HAP-1 (cell line): ENCODE measurements at regions not wholly inside any gene's neighbourhood (a gene's known extent, or its start where the extent isn't known, plus 50 kb on each side); places are given as distances from the start of the nearest gene placed in this dataset.

Experiments used
- DNase-seq, 2 experiments: peaks; one replicate each; pipeline ENCODE4 v3.0.0-alpha.2; 2016 to 2020; ENCODE audit warnings: low spot score in 2 of 2
- H3K27me3 ChIP-seq: fragments of 250-450 bp; sonication (Bioruptor Pico); 2 replicates; pipeline ENCODE4 v1.5.1; 2020; ENCODE audit warnings: low read depth, mild to moderate bottlenecking, moderate library complexity
- H3K36me3 ChIP-seq: fragments of 250-450 bp; sonication (Bioruptor Pico); replicated peaks from 2 replicates; pipeline ENCODE4 v1.5.1; 2020; ENCODE audit warnings: mild to moderate bottlenecking
- H3K4me1 ChIP-seq: fragments of 250-450 bp; sonication (Bioruptor Pico); 2 replicates; pipeline ENCODE4 v1.5.1; 2020; ENCODE audit warnings: mild to moderate bottlenecking
- H3K4me3 ChIP-seq: fragments of 250-450 bp; sonication (Bioruptor Pico); 2 replicates; pipeline ENCODE4 v1.5.1; 2020; ENCODE audit warnings: mild to moderate bottlenecking, moderate library complexity
- H3K9me3 ChIP-seq: fragments of 250-450 bp; sonication (Bioruptor Pico); 2 replicates; pipeline ENCODE4 v1.5.1; 2020; ENCODE audit warnings: mild to moderate bottlenecking, moderate library complexity
- in situ Hi-C: fragments of 300-500 bp; cut with MboI; formaldehyde crosslinking; loops from 3 replicates; pipeline ENCODE4 v1.14.3; 2020; ENCODE audit warnings: low sequenced_read_pairs, inconsistent platforms, mixed read lengths

DNA sequence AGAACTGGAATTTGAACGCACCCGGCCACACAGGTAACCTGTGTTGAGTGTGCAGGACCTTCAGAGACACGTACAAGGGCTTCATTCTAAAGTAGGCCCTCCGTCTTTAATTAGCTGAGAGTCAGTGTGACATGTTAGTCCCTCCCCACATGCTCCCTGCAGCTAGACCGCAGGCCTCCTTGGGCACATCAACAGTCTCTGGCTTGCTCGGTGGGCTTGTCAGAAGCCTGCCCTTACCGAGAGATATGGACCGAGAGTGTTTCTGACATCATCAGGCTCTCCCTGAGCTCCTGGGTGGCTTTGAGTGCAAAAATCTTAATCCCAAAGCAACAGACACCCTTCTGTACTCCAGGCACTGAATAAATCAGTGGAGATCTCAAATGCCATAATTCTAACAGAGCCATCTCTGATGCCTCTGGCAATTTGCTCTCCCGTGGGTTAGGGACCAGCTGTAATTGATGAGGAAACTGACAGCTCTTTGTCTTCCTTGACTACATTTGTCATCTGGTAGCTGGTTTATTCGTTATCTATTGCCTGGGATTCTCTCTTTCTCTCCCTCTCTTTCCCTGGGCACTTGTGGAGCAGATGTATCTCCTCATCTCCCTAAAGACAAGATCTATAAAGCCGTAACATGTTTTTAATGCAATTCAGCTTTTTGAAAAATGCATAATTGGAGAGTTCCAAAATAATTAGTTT, 850.6 kb downstream of the TYW1 start:
- in situ Hi-C loops: no loop called here
- no peak for DNase-seq
- H3K4me3 ChIP-seq: no peak overlapping the region
- H3K9me3 ChIP-seq: no peaks in the 10 kb centered on the region
- no peaks in the 10 kb centered on the region for H3K27me3 ChIP-seq
- H3K4me1 ChIP-seq: no peaks in the 10 kb centered on the region
- H3K36me3 ChIP-seq: no peaks in the 10 kb centered on the region

DNA sequence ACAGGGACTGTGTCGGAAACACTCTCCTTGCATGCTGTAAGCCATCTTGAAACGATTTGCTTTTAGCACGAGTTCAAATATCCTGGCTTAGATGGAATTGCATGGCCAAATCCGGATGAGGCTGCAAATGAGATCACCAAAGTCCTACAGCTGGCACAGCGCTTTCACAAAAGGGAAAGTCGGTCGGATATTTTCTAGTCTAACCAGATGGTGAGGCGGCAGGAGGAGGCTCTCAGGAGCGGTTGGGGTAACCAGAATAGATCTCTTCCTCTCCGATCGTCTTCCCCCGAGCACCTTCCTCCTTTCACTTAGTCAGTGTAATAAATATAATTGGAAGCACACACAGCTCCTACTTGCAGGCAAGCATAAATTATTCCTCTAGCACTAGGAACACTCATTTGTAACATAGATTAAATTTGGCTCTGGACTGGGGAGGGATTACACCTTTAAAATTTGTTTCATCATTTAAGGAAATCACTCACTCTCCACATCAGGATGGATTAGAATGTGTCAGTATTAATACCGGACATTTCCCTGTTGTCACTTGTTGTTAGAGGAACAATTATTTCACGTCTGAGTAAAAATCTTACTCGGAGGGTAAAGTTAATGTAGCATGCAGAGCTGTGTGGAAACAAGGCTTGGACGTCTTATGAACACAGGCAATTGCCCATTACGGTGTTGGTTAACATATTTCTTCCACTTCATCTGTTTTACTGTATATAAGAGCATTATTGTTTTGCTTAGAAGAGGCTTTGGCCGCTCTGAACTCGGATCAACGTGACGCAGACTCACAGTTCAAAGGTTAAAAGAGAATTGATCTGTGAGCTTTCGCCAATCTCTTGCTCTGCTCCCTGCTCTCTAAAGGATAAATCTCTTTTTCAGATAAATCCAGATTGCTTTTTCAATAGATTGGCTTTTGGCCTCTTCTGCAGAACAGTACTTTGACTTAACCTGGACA, 857.9 kb downstream of the TYW1 start:
- no peak overlapping the region for H3K4me3 ChIP-seq
- no peaks in the 10 kb centered on the region for H3K9me3 ChIP-seq
- no peaks in the 10 kb centered on the region for H3K4me1 ChIP-seq
- H3K27me3 ChIP-seq: no peaks in the 10 kb centered on the region
- in situ Hi-C loops: no loop called here
- DNase-seq: no peak
- no peaks in the 10 kb centered on the region for H3K36me3 ChIP-seq

DNA sequence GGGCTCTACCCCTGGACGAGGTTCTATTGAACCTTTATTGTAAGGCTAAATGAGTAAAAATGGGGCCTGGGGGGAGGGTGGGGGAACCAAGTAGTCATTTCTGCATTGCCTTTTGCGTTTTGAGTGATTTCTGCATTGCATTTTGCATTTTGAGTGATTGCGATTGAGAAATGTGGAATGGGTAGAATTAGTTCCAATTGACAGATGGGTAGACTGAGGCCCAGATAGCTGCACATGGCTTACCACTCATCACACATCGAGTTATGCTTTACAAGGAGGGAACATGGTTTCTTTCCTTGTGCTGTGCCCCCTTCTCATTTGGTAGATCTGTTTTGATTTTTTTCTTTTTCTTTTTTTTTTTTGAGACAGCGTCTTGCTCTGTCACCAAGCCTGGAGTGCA, 858.7 kb downstream of the TYW1 start:
- Histone ChIP-seq H3K36me3 (no peaks in the 10 kb centered on the region), H3K4me1 (no peaks in the 10 kb centered on the region), H3K4me3 (no peak overlapping the region), H3K27me3 (no peaks in the 10 kb centered on the region), H3K9me3 (no peaks in the 10 kb centered on the region)
- no peak for DNase-seq
- in situ Hi-C loops: no loop called here

DNA sequence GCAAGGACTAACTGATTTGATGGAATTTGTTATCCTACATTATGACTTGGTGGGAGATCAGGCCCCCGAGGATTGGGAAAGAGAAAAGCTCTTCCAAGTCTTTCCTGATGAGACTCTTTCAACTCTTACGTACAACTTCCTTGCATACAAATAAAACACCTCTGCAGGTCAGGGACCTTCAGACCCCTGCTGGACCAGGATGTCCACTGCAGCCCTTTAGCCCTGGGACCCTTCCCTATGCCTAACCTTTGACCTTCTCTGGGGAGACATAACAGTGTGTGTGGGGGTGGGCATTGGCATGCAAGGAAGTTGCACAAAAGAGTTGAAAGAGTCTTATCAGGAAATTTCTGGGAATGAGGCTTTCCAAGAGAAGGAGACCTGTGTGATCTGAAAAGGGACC, 859.4 kb downstream of the TYW1 start:
- no peak for DNase-seq
- H3K36me3 ChIP-seq: no peaks in the 10 kb centered on the region
- H3K27me3 ChIP-seq: no peaks in the 10 kb centered on the region
- no peaks in the 10 kb centered on the region for H3K4me1 ChIP-seq
- no peaks in the 10 kb centered on the region for H3K9me3 ChIP-seq
- in situ Hi-C loops: no loop called here
- no peak overlapping the region for H3K4me3 ChIP-seq

DNA sequence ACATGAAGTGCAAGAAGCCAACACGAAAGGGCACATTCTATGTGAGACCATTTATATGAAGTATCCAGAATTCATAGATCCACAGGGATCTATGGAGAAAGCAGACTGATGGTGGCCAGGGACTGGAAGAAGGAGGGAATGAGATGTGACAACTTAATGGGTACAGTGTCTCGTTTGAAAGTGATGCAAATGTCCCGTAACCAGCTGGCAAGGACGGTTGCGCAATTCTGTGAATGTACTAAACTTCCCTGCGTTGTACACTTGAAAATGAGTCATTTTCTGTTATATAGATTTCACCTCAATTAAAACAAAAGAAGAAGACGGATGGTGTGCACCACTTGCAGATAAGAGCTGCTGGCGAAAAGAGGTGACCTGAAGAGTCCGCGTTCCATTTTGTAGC, 861.1 kb downstream of the TYW1 start:
- no peak for DNase-seq
- in situ Hi-C loops: no loop called here

DNA sequence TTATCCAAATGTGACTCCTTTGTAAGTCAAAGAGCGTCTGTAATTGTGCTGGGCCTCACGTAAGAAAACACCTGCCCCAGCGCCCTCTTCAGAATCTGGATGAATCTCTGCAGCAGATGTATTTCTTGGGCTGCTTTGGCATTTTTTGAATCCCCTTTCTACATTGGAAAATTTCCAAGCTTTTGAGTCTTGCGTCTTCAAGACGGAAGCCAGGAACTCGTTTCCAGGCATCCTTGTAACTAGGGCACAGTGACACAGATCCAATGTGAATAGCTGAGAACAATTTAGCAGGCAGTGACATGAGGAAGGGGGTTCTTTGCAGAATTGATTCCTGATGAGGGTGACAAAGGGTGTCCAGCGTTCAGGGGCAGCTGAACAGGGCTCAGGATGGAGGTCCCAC, 862.3 kb downstream of the TYW1 start:
- in situ Hi-C loops: no loop called here
- no peaks in the 10 kb centered on the region for H3K4me1 ChIP-seq
- no peaks in the 10 kb centered on the region for H3K27me3 ChIP-seq
- no peak overlapping the region for H3K4me3 ChIP-seq
- DNase-seq: no peak
- no peaks in the 10 kb centered on the region for H3K9me3 ChIP-seq
- no peaks in the 10 kb centered on the region for H3K36me3 ChIP-seq

More for the DNA sequence above, 861.1 kb downstream of the TYW1 start:
- no peaks in the 10 kb centered on the region for H3K27me3 ChIP-seq
- no peak overlapping the region for H3K4me3 ChIP-seq
- no peaks in the 10 kb centered on the region for H3K9me3 ChIP-seq
- no peaks in the 10 kb centered on the region for H3K36me3 ChIP-seq
- H3K4me1 ChIP-seq: no peaks in the 10 kb centered on the region

DNA sequence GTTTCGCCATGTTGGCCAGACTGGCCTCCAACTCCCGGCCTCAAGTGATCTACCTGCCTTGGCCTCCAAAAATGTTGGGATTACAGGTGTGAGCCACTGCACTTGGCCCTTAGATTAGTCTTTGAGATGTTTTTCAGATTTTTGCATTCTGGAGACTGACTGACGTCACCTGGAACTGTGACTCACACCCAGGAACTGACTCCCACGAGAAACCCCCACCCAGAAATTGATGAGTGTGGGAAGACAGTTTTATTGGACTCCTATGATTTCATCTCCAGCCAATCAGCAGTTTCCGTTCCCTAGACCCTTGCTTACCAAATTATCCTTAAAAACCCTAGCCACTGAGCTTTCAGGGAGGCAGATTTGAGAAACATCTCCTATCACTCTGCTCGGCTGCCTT, 867.3 kb downstream of the TYW1 start:
- in situ Hi-C loops: no loop called here
- Histone ChIP-seq H3K4me1 (no peaks in the 10 kb centered on the region), H3K36me3 (no peaks in the 10 kb centered on the region), H3K27me3 (no peaks in the 10 kb centered on the region), H3K4me3 (no peak overlapping the region), H3K9me3 (no peaks in the 10 kb centered on the region)
- DNase-seq: no peak

DNA sequence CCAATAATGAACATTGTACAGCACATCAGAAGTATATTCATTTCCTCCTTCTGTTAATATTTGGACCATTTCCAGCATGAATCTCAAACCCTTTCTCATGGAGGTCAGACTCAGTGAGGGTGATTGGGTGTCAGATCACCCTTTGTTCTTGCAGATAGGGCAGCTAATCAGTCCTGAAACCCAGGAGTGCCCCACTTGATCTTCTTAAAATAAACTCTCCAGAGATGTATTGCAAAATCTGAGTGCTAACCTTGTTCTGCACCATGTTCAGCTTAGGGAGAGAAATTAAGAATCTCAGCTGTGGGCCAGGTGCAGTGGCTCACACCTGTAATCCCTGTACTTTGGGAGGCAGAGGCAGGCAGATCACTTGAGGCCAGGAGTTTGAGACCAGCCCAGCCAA, 869.4 kb downstream of the TYW1 start:
- Histone ChIP-seq H3K4me3 (no peak overlapping the region), H3K9me3 (no peaks in the 10 kb centered on the region), H3K27me3 (no peaks in the 10 kb centered on the region), H3K36me3 (no peaks in the 10 kb centered on the region), H3K4me1 (no peaks in the 10 kb centered on the region)
- no peak for DNase-seq
- in situ Hi-C loops: no loop called here

DNA sequence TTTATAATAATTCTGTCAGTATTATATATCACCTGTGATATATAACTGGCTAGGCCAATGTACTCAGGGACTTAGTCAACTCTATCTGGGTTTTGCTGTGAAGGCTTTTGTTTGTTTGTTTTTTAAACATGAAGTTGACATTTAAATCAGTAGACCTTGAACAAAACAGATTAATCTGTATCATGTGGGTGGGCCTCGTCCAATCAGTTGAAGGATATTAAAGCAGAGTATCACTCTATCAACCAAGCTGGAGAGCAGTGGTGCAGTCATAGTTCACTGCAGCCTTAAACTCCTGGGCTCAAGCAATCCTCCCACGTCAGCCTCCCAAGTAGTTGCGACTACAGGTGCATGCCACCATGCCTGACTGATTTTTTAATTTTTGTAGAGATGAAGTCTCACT, 870.2 kb downstream of the TYW1 start:
- Histone ChIP-seq H3K27me3 (no peaks in the 10 kb centered on the region), H3K9me3 (no peaks in the 10 kb centered on the region), H3K36me3 (no peaks in the 10 kb centered on the region), H3K4me3 (no peak overlapping the region), H3K4me1 (no peaks in the 10 kb centered on the region)
- in situ Hi-C loops: no loop called here
- DNase-seq: no peak

DNA sequence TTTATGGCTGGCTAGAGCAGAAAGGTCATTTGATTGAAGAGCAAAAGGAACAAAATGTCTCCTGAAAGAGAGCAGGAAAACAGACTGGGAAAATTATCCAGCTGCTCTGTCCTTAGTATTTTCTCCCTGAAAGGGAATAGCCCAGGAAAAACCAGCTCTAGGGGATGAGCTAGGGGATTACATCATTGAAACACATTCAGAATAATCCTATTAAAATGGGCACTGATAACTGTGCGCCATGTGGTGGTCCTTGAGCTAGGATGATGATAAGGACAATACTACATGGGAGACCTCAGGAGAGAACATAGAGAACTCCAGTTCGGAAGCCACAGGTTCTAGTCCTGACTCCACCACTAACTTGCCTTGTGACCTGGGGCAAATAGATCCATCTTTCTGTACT, 873.8 kb downstream of the TYW1 start:
- no peaks in the 10 kb centered on the region for H3K27me3 ChIP-seq
- H3K4me1 ChIP-seq: no peaks in the 10 kb centered on the region
- H3K9me3 ChIP-seq: no peaks in the 10 kb centered on the region
- in situ Hi-C loops: no loop called here
- no peak overlapping the region for H3K4me3 ChIP-seq
- DNase-seq: no peak
- no peaks in the 10 kb centered on the region for H3K36me3 ChIP-seq

DNA sequence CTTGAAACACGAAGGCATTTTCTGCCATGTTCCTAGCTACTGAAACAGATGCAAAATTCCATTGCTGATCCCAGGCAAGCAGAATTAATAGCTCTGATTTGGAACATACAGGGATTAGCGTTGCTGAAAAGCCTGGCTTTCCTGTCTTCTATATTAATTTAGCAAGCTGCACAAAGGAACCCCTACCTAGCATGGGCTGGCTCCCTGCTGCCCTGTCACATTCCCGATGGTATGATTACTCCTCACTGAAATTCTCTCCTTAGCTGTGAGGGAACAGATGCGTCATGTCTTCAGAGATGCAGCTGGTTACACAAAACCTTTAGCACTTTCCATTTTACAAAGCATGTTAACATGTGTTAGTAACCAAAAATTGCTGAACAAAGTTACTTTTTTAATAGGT, 878.9 kb downstream of the TYW1 start:
- H3K4me1 ChIP-seq: no peaks in the 10 kb centered on the region
- DNase-seq: no peak
- no peak overlapping the region for H3K4me3 ChIP-seq
- no peaks in the 10 kb centered on the region for H3K27me3 ChIP-seq
- in situ Hi-C loops: no loop called here
- H3K9me3 ChIP-seq: no peaks in the 10 kb centered on the region
- H3K36me3 ChIP-seq: no peaks in the 10 kb centered on the region

DNA sequence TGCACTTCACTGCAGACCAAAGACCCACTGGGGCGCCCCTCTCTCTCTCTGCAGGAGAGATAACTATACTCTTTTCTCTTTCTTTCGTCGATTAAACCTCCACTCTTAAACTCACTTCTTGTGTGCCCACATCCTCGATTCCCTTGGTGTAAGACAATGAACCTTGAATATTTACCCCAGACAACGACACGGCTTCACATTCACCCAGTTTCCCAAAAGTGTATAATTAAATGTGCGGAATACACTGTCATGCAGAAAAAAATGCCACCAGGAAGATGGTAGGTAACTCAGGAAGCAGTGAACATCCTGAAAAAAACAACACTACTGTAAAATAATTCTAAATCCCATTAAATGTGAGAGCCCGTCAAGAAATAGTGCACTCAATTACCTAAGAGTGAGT, 882.2 kb downstream of the TYW1 start:
- no peak overlapping the region for H3K4me3 ChIP-seq
- H3K4me1 ChIP-seq: no peaks in the 10 kb centered on the region
- no peaks in the 10 kb centered on the region for H3K9me3 ChIP-seq
- H3K27me3 ChIP-seq: no peaks in the 10 kb centered on the region
- no peak for DNase-seq
- in situ Hi-C loops: no loop called here
- no peaks in the 10 kb centered on the region for H3K36me3 ChIP-seq

DNA sequence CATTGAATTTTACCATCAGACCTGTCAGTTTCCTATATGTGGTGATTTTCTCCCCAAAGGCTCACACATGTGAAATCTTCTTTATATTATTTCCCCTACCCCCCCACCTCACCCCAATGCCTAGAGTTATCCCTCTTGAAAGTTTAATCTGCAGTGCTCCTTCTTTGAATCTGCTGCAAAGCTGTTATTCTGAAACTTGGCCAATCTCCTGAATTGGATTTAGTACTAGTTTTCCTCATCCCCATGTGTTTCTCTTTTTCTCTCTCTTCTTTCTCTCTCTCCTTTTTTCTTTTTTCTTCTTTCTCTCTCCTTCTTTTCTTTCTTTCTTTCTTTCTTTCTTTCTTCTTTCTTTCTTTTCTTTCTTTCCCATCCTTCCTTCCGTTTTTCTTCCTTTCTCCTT, 886.2 kb downstream of the TYW1 start:
- in situ Hi-C loops: no loop called here
- Histone ChIP-seq H3K4me1 (no peaks in the 10 kb centered on the region), H3K36me3 (no peaks in the 10 kb centered on the region), H3K27me3 (no peaks in the 10 kb centered on the region), H3K9me3 (no peaks in the 10 kb centered on the region), H3K4me3 (no peak overlapping the region)
- DNase-seq: no peak

DNA sequence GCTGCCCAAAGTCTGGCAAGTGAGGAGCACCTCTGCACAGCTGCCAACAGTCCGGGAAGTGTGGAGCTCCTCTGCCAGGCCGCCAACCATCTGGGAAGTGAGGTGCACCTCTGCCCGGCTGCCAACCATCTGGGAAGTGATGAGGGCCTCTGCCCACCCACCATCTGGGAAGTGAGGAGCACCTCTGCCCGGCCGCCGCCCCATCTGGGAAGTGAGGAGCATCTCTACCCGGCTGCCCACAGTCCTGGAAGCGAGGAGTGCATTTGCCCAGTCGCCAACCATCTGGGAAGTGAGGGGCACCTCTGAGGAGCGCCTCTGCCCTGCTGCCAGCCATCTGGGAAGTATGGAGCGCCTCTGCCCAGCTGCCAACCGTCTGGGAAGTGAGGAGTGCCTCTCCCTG, 893.7 kb downstream of the TYW1 start:
- H3K27me3 ChIP-seq: no peaks in the 10 kb centered on the region
- H3K36me3 ChIP-seq: no peaks in the 10 kb centered on the region
- in situ Hi-C loops: no loop called here
- no peaks in the 10 kb centered on the region for H3K4me1 ChIP-seq
- no peak overlapping the region for H3K4me3 ChIP-seq
- DNase-seq: no peak
- no peaks in the 10 kb centered on the region for H3K9me3 ChIP-seq
